ENCODE measurements at regions not wholly inside any gene's neighbourhood (a gene's known extent, or its start where the extent isn't known, plus 50 kb on each side); places are given as distances from the start of the nearest gene placed in this dataset.

DNA sequence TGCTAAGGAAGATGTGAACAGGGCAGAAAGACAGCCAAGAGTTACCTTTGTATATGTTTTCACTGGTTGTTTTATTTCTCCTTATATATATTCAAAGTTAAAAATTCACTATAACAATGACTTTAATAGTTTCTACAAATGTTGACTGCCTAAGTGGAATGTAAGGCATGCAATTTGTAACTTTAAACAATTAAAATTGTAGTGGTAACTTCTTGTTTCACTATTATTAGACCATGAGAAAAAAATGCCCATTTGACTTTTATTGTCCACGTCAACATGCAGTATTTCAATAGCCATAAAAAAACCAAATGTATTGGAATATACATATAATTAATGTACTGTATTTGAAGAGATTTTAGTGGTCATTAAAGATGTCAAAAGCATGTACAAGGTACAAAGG lies 340.7 kb upstream of the CBLB start:
- TF ChIP-seq, protein P1, sequence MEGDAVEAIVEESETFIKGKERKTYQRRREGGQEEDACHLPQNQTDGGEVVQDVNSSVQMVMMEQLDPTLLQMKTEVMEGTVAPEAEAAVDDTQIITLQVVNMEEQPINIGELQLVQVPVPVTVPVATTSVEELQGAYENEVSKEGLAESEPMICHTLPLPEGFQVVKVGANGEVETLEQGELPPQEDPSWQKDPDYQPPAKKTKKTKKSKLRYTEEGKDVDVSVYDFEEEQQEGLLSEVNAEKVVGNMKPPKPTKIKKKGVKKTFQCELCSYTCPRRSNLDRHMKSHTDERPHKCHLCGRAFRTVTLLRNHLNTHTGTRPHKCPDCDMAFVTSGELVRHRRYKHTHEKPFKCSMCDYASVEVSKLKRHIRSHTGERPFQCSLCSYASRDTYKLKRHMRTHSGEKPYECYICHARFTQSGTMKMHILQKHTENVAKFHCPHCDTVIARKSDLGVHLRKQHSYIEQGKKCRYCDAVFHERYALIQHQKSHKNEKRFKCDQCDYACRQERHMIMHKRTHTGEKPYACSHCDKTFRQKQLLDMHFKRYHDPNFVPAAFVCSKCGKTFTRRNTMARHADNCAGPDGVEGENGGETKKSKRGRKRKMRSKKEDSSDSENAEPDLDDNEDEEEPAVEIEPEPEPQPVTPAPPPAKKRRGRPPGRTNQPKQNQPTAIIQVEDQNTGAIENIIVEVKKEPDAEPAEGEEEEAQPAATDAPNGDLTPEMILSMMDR (IDR thresholded peaks at IDR 0.05): no peak
- no peak for TF ChIP-seq POLR2A (IDR thresholded peaks at IDR 0.05; ENCODE audit: low read depth)
- TF ChIP-seq POLR2AphosphoS5 (IDR thresholded peaks at IDR 0.05): no peak

Measured in esophagus muscularis mucosa (tissue), 3 donors.